ENCODE measurements at regions not wholly inside any gene's neighbourhood (a gene's known extent, or its start where the extent isn't known, plus 50 kb on each side); places are given as distances from the start of the nearest gene placed in this dataset.

DNA sequence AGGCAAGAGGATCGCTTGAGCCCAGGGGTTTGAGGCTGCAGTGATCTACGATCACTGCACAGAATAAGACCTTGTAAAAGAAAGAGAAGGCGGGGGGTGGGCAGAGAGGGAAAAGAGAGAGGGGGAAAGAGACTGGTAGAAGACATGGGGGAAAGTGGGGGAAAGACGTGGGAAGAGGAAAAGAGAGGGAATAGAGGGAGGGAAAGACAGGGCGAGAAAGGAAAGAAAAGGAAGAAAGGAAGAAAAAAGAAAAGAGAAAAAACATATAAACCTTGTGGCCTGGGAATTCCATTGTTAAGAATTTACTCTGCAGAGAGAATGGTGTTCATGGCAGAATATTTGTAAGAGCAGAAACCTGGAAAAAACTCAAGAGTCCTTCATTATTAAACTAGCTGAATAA, 120.4 kb downstream of the RMI2 start:
- no peak for TF ChIP-seq POLR2AphosphoS5 (IDR thresholded peaks at IDR 0.05; ENCODE audit: low read depth, low read length)
- TF ChIP-seq, protein P1, sequence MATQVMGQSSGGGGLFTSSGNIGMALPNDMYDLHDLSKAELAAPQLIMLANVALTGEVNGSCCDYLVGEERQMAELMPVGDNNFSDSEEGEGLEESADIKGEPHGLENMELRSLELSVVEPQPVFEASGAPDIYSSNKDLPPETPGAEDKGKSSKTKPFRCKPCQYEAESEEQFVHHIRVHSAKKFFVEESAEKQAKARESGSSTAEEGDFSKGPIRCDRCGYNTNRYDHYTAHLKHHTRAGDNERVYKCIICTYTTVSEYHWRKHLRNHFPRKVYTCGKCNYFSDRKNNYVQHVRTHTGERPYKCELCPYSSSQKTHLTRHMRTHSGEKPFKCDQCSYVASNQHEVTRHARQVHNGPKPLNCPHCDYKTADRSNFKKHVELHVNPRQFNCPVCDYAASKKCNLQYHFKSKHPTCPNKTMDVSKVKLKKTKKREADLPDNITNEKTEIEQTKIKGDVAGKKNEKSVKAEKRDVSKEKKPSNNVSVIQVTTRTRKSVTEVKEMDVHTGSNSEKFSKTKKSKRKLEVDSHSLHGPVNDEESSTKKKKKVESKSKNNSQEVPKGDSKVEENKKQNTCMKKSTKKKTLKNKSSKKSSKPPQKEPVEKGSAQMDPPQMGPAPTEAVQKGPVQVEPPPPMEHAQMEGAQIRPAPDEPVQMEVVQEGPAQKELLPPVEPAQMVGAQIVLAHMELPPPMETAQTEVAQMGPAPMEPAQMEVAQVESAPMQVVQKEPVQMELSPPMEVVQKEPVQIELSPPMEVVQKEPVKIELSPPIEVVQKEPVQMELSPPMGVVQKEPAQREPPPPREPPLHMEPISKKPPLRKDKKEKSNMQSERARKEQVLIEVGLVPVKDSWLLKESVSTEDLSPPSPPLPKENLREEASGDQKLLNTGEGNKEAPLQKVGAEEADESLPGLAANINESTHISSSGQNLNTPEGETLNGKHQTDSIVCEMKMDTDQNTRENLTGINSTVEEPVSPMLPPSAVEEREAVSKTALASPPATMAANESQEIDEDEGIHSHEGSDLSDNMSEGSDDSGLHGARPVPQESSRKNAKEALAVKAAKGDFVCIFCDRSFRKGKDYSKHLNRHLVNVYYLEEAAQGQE (IDR thresholded peaks at IDR 0.05; ENCODE audit: insufficient read depth in 1 of 2, low read depth in 2 of 2, low read length in 2 of 2), result no peak
- no peak for TF ChIP-seq SIN3A (IDR thresholded peaks at IDR 0.05; ENCODE audit: borderline replicate concordance, insufficient read depth, low read length)

Data from PFSK-1 (cell line).